HCEC 1CT (cell line): ENCODE measurements at regions not wholly inside any gene's neighbourhood (a gene's known extent, or its start where the extent isn't known, plus 50 kb on each side); places are given as distances from the start of the nearest gene placed in this dataset.

ENCODE experiments used
- DNase-seq: peaks from one replicate; pipeline ENCODE4 v3.0.0-alpha.2; 2017

DNA sequence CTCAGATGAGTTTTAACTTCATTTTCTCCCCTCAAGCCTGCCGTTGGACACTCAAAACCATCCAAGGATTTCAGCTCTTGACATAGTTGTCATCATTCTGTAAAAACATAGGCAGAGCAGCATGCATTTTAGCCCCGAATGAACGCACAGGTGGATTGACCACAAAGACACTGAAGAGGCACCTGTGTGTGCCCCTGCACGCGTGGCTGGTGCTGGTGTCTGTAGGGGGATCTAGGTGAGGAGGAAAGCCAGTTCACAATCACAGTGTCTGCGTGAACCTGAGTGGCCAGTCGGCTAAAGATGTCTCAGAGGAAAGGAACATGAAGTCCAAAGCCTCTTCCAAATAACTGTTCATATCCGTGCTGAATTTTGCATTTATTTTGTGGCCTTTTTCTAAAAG, 309.2 kb downstream of the QKI start:
- DNase-seq = no peak

DNA sequence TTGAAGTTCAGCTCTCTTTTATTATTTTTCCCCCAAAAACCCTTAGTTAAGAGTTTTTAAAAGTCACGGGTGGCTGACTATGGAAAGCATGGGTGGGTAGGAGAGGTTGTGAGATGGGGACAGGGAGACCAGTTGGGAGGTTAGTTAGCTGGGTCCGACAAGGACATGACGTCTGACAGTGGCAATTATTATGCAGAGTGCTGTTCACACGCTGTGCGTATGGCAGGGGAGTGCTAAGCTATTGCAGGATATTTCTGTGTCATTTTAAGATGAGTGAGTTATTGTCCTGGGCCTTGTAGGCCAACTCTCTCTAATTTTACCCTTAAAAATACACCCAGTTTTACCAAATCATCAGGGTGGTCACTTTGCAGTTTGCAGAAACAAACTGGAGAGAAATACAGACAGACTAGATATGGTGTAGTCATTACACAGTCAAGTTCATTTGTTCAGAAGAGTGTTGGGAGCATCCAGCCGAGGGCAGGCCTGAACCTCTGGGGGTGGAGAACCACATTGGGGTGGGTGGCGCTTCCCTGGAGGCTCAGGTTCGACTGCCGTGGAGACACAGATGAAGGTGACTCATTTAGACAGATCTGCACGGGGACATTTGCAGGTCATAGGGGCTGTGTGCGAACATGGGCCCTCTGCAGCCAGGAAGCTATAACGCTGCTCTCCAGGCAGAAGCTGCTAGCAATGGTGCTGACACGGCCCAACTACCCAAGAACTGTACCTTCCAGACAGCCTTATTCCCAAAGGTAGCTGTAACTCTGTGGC, 307.6 kb downstream of the QKI start:
- DNase-seq = no peak

DNA sequence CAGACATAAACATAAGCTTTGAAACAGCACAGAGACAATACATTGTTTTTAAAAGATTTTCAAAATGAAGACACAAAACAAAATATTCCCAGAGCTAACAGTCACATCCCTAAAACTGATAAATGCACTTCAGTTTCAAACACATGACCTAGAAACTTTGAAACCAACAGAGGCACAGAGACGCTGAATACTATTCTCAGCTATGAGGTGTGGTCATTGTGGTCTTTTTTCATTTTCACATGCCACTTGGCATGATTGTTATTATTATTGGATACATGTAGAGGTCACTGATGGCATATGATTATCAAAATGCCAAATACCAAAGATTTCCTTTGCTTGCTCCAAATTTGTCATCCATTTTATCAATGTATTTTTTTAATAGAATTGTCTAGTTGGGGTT, 306.9 kb downstream of the QKI start:
- no peak for DNase-seq

DNA sequence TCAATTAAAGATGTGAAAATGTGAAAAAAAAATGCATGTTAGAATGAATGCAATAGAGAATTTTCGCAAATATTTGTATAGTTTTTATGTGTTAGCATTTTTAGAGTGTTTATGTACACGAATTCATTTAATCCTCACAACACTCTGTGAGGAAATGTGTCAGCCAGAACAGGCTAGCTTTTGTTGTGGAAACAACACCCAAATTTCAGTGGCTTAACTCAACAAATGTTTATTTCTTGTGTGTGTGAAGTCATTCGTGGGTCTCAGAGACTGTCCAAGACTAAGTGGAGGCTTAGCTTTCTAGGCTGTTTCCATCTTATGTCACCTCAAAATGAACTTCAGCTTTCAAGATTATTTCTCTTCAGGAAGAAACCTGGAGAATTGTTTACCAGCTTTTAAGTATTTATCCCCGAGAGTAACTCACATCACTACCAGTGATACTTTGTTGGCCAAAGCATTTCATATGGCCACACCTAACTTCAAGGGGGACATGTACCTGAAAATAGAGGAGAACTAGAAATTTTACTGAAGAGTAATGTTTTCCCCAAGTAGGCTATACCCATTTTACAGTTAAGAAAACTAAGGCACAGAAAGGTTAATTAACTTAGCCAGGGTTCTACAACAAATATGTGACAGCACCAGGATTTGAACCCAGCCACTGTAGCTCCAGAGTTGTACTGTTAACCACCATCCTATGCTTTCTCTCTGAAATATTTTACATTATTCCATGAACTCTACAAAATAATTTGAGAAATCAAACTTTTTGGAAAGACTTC, 306.1 kb downstream of the QKI start:
- DNase-seq = no peak

DNA sequence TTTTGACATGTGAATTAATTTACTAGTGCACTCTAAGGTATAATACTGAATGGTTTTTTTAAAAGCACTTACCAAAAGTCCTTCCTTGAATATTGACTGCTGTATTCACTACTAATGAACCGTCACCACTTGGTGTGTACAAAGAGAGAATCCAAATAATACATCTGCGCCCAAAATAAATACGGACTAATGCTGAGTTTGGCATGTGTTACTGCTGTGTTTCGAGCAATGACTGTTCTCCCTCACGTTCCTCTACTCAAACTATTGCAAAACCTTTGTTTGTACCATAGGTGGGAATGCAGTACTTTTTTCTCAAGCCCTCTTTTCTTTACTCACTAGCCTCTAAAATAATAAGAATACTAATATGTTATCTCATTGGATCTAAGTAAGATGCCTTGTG, 305.5 kb downstream of the QKI start:
- no peak for DNase-seq

DNA sequence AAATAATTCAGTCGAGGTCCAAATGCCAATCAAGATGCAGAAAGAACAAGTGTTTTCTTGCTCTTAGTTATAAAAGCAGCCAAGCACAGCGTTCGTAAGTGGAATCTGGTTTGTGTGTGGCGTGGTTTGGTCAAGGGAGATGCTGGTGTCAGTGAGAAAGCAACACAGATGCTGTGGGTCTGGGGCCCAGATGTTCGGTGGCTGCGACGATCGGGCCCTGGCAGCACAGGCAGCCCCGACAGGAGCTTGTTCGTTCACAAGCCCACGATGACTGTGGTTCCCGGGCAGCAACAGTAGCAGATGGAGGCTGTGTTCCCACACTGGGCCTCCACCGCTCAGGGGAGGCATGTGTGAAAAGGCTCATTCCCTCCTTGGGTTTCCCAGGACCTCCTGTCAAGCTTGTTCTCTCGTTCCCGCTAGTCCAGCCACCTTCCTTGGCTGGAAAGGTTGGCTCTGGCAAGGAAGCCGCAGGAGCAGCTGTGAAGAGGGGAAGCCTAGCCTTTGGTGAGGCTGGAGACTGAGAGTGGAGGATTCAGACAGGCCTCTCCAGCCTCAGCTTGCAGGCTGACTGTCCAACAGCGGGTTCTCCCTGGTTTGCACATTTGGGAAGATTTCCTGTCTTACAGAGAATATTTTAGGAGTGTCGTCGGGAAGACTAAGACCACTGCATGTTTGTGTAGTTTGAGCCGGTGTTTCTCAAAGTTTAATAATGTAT, 304.7 kb downstream of the QKI start:
- no peak for DNase-seq

DNA sequence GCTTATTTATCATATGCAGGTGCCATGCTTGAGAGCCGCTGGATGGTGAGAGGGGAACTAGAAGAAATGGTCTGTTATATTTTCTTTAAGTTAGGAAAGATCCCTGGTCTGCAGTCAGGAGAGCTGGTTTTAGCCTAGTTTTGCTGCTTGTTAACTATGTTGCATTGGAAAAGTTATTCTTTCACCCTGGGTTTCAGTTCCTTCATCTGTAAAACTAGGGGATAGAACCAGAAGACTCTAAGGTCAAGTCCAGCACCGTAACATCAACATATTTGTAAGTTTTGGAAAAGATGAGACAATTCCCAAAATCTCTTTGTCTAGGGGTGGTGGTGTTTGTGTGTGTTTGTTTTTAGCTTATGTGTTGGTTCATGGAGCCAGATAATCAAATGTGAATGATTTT, 304.0 kb downstream of the QKI start:
- no peak for DNase-seq

DNA sequence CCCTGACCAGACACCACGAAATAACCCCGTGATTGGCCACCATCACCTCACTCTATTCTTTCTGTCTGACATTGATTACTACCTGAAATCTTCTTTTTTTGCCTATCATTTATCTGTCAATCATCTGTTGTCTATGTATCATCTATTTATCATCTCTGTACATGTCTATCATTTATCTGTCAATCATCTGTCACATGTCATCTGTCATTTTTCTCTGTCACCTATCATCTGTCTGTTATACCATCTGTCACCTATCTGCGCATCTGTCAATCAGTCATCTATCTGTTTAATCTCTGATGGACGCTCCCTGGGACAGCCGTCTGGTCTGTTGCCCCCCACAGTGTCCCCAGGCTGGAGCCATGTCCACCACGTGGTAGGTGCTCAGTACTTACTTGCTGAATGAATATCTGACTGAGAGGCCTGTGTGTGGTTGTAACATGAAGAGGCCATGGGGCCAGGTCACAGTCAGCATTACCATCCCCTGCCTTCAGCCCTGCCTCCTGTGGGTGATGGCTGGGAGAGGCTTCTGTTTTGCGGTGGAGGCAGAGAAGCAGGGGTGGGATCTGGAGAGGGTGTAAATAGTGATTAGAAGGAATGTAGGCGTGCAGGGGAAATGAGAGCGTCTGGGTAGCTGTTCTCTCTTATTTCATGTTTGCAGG, 302.7 kb downstream of the QKI start:
- no peak for DNase-seq

DNA sequence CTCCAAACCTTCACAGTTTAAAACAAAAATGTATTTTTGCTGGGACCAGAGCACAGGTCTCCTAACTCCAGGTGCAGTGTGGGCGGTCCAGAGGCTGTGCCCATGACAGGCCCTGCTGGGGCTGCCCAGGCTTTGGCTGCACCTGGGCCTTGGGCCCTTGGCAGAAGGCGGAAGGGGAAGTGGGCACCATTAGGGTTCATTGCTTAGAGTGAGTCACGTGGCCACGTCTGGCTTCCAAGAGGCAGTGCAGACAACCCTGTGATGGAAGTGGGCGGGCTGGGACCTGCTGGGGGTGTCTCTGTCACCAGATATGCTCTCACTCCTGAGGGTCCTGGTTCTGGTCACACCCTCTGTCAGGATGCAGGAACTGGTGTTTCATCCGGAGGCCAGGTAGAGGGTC, 302.2 kb downstream of the QKI start:
- no peak for DNase-seq

DNA sequence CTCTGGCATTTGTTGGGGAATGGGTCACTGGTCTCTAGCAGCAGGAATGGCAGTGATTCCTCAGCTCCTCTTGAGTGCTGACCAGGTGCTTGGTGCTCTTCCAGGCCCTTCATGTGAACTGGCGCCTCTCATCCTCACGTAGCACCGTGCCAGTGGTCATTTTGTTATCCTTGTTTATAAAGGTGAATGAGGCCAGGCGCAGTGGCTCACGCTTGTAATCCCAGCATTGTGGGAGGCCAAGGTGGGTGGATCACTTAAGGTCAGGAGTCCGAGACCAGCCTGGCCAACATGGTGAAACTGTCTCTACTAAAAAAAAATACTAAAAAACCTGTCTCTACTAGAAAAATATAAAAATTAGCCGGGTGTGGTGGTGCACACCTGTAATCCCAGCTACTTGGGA, 301.3 kb downstream of the QKI start:
- no peak for DNase-seq

DNA sequence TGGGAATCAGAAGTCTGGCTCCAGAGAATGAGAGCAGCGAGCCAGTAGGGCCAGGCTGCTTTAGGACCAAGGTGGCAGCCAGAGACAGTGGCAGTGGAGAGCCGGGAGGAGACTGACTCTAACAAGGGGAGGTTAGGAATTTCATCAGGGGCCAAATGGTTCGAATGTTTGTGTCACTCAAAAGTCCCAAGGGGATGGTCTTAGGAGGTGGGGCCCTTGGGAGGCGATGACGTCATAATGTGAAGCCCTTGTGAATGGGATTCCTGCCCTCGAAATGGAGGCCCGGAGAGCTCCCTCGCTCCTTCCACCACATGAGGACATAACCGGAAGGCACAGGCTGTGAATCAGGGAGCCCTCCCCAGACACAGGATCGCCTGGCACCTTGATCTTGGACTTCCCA, 299.7 kb downstream of the QKI start:
- DNase-seq = no peak

DNA sequence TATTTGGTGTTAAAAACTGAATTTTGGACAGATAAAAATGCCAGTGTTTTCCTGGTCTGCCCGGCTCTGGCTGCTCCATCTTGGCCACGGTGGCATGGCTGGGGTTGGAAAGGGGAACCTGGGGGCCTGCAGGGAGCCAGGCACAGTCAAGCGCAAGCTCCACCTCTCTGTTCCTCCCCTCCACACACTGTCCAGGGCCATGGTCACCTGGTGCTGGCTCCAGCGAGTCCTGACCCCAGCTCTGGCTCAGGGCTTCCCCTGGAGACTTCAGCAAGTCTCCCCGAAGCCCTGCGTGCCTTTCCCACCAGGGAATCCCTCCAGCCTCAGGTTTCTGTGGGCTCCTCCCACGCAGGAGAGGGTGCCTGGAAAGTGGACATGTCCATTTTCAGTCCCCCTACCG, 298.5 kb downstream of the QKI start:
- no peak for DNase-seq

DNA sequence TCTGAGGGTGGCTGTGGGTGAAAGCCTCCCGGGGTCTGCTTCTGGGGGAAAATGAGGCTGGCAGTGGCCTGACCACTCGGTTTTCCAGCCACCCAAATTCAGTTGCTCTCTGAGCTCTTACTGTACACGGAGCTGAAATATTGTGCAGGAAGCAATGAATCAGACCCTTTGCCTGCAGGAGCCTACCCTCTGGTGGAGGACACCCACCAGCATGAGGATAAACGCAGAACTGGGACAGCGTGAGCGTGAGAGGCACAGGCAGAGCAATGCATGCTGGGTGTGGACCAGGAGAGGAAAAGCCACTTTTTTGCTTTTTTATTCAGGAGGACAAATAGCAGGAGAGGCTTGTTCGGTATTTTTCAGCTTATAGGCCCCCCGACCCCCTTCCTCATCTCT, 298.0 kb downstream of the QKI start:
- no peak for DNase-seq

DNA sequence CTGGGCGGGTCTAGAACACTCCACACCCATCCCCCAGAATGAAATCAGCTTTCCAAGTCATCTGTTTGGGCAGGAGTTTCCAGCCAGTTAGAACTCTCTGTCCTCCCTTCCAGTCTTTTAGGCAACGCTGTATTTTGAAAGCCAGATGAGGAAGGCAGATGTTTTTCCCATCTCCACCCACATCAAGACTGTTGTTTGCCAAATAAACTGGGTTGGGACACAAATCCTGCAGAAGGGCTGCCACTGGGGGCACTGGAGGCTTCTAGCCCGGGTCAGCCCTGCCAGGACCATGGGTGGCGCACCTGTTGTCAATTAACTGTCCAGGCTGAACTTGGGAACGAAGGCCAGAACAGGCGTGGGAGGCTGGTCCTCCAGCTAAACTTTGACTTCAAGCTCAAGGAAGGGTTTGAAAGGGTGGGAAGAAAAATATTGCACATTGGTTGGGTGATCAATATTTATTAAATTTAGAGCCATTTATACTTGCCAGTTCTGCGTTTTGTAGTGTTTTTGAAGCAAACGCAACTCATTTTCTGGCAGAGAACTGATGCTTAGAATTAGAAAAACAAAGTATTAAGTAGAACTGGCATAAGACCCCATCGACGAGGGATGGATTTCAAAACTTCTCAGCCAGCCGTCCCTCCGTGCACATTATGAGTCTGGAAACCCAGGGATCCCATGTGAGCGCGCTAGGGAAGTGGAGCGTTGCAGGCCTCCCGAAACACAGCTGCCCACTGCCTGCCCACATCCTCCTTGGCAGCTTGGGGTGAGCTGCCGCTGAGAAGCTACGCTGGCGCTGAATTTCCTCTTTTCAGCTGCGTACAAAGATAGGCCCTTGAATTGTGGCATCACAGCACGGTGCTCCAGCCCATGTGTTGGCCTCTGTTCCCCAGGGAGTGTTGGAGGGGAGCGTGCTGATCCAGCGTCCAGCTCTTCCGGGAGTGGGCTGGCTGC, 297.4 kb downstream of the QKI start:
- DNase-seq = no peak

DNA sequence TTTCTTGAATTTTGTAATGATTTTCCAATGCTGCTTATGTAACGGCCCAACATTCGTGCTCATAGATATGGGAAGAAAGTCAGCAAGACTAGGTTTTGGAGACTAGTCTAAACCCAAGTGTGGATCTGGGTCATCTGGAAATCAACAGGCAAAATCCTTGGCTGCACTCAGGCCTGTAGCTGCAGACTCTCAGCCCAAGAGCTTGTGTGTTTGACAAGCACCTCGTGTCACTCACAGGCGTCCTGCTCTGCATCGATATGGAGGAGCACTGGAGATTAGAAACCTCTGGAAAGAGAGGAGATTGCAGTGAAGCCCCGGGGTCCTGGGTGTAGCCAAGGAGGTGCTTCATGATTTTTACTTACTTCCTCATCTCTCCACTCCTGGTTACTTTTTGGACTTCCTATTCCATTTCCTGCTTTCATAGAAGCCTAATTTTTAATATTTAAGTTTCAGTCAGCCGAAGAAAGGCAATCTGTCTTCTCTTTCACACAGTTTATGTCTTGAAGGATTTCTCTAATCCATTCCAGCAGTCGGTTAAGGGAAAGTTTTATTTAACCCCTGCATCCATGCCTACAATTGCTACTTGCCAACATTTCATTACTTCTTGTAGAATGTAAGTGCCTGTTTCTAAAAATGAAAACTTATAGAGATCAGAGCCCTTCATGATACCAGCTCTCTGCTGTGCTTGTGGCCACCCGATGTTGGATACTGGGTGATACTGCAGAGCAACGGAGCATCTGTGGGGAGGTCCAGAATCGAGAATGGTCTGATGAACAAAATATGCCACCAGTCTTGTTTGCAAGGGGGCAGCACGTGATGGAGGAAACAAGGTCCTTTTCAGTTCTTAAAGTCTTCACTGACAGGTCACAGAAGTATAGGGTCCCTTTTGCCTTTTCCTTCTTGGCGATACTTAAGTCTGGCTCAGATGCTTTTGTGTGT, 296.3 kb downstream of the QKI start:
- no peak for DNase-seq

DNA sequence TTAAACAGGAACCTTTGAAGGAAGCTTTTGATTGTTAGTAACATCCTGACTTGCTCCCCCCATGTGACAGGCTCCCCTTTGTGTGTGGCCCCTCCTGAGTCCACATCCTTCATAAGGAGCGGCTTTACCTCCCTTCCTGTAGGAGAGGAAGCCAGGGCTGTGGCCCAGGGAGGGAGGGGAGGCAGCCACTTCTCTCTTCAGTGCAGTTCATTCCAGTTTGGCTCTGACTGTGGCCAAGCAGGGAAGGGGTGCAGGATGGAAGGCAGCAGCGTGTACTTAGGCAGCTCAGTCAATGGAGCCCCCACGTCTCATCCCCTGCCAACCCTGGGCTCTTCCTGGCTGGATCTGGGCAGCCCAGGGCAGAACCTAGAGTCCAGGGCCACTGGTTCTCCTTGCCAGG, 295.2 kb downstream of the QKI start:
- DNase-seq = no peak

DNA sequence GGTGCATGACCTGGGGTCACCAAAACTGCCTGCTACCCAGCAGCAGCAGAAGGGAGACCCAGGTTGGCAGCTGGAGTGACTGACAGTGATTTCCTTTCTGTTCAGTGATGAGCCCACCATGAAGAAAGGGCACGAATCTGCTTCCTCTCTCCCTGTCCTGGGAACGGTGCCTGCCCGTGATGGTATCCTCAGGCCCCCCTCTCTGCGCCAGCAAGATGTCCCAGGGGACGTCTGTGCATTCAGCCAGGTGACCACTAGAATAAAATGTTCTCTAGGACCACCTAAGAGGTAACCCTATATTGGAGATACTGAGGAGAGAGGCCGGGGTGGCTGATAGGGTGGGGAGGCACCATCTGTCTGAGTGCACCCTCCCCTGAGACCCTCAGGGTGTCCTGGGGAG, 294.7 kb downstream of the QKI start:
- DNase-seq = no peak

DNA sequence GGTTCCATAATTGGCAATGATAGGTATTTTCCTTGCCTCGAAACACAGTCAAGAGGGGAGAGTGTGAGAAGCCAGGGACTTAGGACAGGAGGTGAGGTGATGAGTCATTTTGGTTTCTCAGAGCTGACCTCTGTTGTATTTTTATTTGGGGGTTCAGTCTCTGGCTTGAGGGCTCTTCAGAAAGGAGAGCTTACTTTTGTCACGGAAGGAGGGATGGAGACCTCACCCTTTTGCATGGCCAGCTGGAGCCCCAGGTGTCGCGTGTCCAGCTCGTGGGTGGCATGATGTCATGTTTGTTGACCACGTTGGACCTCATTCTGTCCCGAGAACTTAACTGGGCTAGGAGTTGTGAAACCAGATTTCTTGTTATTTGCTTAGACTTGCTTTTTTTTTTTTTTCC, 293.9 kb downstream of the QKI start:
- no peak for DNase-seq

DNA sequence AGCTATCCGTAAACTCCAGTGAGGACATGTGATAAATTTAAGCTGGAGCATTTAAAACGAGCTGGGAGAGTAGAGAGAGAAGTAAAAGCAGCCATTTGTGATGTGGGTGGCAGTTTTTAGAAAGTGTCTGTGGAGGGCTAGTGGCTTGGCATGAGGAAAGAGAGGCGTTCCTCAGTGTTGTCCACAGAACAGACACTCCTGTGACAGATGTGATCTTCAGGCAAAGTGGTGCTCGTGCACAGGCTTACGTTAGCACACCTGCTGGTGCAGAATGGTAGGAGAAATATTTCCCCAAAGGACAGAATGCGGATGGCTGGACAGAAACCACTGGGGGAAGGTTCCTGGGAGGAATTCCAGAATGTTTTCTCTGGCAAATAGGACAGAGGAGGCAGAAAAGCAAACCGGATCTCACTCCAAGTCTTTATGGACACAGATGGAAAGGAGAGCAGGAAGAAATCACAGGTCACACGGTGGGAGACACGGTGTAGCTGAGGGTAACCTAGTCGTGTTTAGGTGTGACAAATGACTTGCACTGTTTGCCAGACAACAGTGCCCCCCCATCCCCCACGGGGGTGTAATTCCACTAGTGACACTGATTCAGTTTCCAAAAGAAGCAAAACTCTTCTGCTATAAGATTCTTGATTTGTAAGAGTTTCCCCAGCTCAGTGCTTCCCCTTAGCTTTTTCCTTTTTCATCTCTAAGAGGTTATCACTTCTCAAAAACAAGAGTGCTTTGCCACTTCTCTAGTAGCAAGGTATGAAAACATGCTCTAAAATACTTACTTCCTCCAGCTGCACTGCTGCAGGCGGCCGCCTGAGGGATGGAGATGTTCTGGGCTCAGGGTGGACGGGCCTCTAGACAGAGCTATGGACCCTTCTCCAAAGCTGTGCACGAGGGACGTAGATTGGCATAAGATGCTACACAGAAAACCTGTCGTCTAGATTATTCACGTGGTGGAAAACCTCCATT, 293.2 kb downstream of the QKI start:
- no peak for DNase-seq
